Stromal cell of bone marrow (primary cell): ENCODE measurements at regions not wholly inside any gene's neighbourhood (a gene's known extent, or its start where the extent isn't known, plus 50 kb on each side); places are given as distances from the start of the nearest gene placed in this dataset.

Experiments
- DNase-seq: peaks from one replicate; pipeline ENCODE4 v3.0.0-alpha.2; 2012; ENCODE audit warnings: low read depth

DNA sequence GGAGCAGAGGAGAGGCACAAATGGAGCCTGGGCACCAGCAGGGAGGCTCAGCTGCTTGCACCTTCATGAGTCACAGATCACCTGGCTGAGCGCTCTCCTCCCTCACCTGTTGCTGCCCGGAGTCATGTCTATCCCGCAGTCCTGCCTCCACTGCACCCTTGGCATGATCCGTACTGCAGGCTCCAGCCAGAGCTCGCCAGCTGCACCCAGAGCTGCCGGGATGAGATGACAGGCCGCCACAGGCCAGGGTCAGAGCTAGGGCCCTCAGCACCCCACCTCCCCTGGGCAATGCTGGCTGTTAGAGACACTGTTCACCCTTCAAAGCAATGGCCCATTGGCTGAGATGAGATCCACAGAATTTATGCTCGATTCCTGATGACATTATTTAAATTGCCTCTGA, 702.8 kb downstream of the TBC1D22A start:
- DNase-seq, result no peak

DNA sequence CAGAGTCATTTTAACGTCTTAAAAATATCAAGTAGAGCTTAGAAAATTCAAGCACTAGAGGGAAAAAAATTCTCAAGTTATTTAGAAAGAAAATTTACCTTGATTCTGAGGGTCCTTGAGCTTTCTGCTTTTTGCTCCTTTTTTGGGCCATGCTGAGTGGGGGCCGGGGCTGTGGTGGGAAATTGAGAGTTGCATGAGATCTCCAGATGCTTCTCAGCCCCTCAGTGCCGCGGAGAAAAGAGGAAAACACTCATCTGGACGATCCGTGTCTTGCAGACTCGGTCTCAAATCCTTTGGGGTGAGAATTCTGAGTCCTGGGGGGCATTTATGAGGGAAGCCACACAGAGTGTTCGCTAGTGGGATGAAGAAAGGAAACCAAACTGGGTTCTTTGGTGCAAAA, 700.8 kb downstream of the TBC1D22A start:
- DNase-seq, result no peak

DNA sequence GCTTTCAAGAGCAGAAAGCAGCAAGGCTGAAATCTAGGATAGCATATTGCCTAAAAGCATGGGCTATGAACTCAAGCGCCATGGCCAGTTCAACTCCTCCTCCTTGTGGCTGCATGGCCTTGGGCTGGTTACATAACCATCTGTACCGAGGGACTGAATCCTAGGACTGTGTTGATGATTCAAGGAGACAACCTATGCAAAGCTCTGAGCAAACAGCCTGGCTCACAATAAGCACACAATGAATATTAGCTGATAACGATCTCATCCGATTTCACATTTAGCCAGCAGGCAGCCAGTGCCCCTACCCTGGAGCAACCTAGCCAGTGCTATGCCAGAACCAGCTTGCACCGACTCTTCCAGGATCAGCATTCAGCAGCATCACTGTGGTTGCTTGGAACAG, 698.4 kb downstream of the TBC1D22A start:
- DNase-seq, result no peak

DNA sequence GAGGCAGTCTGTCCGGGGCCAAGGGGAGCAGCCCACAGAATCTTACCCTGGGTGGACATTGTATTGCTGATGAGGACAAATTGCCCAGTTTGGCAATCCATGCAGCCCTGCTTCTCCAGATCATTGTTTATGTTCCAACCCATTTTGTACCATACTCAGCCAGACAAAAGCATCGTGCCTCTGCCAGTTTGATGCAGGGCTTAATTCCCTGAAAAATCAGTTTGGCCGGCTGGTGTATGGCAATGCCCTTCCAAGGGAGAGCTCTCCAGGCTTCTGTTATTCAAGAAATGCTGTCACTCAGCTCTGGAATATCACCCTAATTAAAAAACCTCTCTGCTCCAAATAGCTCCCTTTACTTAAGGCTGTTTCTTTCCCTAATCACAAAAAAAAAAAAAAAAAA, 697.7 kb downstream of the TBC1D22A start:
- no peak for DNase-seq

DNA sequence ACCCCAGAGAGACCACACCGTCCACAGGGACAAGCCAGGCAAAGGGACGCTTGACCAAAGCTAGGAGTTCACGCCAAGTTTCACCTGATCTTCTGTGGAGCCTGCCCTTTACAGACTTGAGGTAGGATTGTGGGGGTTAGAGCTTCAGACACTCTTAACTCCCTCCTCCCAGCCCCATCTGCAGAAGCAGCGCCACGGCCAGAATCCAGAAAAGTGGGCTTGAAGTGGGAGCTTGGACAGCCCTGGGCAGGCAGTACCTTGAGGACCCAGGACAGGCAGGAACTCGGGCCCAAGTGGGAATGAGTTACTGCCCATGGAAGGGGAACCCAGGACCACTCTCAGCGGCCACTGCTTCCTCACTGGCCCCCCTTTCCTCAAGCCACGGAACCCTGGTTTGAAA, 695.9 kb downstream of the TBC1D22A start:
- DNase-seq, result no peak

DNA sequence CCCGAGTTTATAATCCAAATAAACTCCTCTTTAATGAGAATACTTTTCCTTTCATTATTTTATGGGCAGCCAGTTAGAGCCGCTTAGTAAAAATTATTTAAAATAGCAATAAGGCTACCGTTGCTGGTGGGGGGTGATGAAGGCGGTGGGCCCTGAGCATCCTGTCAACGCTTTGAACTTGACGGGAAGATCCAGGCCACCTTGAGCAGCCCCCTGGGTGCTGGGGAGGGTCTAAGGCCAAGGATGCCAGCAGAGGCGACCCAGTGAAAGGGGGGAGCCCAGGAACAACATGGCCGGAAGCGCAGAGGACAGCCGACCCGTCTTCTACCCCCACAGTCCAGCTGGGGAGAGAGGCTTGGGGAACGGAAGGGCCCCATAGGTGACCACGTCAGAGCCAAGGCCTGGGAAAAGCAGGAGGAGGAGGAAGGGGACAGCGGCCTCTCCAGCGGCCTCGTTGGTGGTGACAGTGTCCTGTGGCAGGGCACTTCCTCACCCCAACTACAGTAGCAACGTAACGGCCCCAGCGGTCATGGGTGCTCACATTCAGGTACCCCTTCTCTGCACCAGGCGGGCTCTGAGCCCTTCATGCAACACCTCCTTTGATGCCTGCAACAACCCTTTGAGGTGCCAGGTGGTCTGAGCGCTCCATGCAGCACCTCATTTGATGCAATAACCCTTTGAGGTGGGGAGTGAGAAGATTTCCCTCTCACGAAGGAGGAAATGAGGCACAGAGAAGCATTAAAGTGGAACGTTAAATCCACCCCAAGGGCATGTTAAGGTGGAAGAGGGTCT, 695.3 kb downstream of the TBC1D22A start:
- no peak for DNase-seq

DNA sequence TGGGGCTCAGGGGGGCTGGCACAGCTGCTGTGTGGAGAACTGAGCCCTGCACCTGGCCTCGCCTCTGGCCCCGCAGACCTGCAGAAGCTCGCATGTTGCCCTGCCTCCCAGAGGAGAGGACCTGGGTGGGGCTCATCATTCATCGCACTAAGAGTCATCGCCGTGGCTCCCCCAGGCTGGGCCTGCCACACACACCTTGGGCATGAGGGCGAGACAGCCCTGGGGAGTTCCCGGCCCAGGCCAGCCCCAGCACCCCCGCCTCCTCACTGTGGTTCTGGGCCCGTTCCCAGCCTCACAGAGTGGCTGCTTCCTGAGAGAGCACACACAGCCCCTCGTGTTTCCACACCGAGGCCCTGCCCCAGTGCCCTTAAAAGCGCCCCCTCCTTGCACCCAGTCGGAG, 694.6 kb downstream of the TBC1D22A start:
- DNase-seq, result no peak

DNA sequence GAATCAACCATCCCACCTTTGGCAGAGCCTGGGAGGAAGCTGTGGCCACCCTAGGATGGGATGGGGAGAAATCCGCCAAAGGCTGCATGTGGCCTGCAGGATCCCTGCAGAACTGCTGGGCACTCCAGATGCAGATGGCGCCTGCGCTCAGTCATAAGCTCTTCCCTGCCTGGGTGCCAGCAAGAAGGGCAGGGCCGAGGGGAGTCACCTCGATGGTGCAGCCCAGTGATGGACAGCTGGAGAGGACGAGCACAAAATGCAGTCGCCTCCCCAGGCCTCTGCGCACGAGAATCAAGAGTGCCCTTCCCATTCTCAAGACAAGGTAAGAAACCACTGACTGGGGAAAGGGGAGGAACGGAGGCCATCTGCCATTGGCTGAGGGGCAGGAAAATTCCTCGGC, 693.6 kb downstream of the TBC1D22A start:
- DNase-seq, result no peak

DNA sequence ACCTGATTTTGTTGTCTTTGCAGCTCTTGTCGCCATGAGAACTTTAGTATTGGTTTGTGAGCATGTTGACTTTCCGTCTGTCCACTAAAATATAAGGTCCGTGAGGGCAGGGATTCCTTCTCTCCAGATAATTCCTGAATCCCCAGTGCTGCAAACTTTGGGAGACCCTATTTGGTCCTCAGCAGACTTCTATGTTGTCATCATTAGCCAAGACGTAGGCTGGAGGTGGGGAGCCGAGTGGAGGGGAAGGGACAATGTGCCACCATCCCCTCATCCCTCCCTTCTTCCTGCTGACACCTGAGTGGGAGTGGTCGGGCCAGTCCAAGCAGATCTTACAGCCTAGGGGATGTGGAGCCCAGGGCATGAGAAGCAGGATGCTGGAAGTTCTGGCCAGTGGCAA, 690.6 kb downstream of the TBC1D22A start:
- DNase-seq, result no peak

DNA sequence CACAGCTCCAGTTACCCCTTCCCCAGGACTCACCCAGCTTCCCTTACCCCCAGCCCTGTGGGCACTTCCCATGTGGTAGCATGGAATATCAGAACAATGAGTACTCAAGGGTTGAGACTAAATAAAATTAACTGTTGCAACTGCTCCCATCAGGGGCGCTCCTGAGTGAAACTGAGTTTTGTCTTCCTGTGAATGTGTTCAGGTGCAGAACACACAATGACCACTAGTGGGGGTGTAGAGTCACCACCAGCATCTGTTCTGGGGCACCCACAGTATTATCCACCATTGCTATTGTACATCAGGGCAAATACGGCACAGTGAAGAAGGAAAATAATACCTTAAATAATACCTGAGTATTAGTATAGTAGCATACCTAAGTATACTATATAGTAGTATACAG, 689.7 kb downstream of the TBC1D22A start:
- no peak for DNase-seq

DNA sequence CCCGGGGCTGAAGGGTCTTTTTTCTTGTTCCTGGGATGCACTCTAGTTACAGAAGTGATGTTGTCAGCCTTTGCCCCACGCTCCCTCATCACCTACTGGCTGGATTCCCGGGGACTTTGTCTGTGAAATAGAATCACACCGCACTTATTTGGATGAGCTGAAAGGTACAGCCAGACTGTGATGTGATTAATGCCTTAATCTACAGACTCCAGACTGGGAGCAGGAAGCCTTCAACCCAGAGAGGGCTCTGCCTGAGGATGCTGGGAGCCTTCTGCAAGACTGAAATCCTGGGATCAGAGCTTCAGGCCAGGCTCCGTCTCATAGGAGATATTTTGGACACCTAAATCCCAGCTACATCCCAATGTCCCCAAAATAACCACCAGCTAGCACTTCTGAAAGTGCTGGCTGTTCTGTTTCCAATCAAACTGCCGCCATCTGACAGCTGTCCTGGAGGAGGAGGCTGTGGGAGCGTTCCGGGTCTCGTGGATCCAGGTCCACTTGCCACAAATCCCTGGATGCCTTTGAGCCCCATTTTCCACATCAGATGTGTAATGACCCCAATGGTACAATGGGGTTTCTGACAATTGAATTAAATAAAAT, 688.5 kb downstream of the TBC1D22A start:
- DNase-seq, result no peak

DNA sequence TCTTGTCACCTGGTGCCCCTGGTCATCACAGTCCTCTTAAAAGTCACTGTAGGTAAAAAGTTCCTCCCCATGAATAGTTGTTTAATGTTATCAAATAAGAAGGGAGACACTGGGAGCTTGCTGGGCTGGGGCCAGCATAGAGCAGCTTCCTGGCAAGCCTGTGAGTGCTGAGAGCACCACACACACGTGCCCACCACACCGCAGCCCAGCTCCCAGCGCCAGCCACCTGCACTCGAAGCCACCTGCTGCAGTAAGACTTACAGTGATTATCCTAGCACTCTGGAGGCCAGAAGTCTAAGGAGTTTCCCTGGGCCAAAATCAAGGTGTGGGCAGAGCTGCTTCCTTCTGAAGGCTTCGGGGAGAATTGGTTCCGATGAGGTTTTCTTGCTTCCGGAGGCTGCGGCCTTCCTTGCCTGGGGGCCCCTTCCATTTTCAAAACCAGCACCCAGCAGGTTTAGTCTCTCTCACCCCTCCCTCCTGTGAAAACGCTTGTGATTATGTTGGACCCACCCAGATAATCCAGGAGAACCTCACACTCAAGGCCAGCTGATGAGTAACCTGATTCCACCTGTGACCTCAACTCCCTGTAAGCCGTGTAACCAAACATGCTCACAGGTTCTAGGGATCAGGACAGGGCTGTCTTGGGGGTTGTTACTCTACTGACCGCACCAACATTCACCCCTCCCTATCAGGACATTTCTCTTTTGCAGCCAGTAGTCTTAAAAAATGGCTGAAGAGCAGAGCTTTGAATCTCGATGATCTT, 687.2 kb downstream of the TBC1D22A start:
- no peak for DNase-seq

DNA sequence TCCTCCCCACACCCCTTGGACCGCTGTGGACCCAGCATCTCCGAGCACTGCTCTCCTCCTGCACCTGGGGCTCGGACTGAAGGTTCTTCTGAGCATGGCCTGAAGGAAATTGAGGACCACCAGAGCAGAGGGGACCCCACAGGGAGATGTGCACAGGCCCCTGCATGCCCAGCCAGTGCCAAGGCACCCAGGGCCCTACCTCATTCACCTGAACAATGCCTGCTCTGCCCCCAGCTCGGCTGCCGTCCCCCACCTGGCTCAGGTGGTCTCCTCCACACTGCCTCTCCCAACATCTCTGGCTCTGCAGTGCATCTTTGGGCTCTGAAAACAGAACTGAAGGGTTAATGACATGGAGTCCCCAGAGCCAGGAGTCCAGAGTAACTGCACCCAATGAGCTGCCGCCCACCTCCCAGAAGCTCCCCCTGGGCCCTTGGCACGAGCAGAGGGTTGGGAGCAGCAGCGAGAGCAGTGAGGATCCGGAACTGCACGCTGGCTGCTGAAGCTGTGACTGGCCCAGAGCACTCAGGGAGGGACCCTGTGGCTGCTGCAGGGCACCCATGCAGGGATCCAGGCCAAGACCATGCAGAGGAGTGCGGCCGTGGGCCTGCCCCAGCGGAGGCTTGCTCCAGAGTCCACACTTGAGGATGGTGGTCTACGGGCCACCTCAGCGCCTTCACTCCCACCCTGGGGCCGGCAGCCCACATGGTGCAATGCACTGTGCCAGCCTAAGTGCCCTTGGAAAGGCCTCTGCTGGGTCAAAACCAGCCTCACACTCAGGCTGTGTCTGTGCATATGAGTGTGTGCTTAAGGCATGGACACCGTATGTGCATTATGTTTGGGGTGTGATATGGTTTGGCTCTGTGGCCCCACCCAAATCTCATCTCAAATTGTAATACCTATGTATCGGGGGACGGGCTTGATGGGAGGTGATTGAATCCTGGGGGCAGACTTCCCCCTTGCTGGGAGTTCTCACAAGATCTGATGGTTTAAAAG, 686.1 kb downstream of the TBC1D22A start:
- DNase-seq, result no peak

DNA sequence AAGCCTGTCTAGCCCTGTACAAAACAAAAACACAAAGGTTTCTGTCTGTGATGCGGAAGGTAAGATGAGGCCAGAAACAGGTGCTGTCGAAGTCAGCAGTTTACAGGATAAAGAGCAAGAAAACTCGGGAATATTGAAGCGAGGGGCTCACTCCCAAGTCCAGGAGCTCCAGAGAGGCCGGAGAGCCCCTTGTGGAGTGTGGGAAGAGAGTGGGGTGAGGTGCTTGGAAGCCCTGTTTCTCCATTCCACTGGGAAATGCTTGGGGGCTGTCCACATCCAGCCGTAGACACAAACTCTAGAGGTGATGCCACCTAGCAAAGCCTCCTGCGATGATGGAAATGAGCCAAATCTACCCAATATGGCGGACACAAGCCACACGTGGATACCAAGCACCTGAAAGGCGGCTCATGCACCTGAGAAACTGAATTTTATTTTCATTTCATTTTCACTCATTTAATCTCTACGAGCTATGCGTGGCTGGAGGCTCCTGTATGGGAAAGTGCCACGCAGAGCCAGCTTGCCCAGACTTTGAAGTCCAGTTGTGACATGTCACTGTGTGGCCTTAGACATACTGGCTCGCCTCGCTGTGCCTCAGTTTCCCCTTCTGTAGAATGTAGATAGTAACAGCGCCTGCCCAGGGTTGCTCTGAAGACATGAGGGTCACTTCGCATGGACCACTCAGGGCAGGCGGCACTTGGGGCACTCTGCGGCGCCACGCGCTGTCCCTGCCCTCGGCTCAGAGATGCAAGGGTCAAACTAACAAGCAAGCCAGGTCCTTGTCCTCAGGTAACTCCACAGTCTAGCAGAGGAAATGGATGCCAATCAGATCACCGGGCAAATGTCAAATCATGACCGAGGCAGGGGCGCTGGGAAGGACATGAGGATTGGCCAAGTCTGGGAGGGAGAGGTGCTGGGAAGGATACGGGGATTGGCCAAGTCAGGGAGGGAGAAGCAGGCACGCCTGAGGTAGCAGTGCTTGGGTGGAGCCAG, 684.7 kb downstream of the TBC1D22A start:
- no peak for DNase-seq

DNA sequence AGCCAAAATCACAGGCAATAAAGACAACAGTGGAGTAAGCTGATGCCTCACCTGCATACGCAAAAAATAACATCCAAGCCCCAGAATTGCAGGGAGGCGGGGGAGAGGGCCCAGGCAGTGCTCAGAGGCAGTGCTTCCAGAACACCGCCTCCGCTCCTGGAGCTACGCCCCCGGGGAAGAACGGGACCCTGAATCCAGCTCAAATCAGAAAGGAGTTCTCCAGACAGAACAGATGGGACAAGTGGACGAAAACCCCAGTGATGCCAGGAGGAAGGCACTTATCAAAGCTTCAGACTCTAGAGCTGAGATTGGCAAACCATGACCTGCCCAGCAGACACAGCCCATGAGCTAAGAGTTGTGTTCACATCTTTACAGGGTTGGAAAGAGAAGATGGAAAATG, 683.9 kb downstream of the TBC1D22A start:
- DNase-seq, result no peak

DNA sequence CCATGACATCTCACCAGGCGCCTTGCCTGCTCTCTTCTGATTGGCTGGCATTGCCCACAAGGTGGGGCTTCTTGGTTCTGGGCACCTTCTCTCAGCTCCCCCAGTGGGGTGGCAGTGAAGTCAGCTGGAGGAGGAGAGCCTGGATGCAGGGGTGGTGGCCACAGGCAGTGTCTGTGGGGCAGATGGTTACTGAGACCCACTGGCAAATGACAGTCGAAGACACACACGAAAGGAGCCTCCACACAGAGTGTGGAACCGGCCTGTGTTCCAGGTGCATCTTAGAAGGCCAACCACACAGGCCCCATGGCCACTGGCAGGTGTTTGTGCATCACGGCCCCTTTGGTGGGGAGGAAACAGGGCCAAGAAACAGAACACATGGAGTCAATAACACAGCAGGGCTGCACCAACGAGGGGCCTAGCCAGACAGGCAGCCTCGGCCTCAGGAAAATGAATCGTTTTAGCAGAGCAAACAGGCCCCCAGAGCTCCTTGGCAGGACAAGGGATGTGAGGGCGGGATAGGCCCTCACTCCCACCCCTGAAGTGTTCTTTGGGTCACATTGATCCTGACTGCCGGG, 683.4 kb downstream of the TBC1D22A start:
- no peak for DNase-seq

DNA sequence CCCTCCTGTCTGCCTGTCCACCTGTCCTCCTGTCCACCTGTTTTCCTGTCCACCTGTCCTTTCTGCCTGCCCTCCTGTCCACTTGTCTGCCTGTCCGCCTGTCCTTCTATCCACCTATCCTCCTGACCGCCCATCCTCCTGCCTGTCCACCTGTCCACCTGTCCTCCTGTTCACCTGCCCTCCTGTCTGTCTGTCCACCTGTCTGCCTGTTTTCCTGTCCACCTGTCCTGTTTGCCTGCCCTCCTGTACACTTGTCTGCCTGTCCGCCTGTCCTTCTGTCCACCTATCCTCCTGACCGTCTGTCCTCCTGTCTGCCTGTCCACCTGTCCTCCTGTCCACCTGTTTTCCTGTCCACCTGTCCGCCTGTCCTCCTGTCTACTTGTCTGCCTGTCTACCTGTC, 682.8 kb downstream of the TBC1D22A start:
- no peak for DNase-seq

DNA sequence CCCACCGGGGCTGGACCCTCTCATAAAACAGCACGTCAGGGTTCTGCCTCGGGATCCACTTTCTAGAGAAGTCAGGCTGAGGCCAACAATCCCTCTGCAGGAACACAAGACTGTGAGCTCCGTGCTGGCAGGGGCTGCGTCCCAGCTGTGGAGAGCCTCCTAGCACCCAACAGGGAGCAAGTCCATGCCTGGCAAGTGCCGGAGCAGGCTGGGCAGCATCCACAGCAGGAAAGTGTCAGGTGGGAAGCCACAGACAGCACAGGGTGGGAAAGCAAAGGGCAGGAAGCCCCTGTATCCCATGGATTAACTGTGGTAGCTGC, 682.3 kb downstream of the TBC1D22A start:
- no peak for DNase-seq

DNA sequence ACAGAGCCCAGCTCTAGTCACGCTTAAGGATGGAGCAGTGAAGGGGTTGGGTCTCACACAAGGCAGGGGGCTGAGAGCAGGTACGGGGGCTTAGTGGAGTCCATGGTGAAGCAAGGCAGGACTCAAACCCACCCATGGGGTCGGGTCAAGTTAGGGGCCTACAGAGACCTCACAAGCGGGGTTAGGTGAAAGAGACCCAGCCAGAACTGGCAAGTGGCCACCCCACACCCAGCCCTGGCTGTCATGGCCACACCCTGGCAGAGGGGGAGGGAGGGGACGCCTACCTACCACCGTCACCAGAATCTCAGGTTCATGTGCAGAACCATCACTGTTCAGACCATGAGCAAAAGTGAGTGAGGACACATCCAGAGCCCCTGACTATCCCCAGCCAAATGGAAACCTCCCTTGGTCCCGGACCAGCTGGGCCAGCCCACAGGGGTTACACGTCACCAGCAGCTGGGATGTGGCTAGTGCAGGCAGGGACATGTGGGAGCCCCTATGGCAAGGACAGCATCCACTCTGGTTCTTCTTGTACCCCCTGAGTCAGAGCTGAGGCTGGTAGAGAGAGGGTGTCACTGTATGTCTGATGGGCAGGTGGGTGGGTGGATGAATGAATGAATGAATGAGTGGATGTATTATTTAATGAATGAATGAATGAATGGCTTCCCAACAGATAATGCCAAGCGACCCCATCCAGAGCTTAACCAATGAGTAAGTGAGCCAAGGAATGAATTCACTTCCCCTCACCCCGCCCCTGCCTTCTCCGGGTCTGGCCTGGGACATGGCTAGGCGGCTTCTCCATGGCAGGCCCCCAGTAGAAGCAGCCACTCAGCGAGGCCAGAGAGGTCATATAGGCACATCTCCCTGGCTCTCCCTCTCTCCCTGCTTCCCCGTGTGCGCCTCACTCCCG, 681.6 kb downstream of the TBC1D22A start:
- DNase-seq, result no peak

DNA sequence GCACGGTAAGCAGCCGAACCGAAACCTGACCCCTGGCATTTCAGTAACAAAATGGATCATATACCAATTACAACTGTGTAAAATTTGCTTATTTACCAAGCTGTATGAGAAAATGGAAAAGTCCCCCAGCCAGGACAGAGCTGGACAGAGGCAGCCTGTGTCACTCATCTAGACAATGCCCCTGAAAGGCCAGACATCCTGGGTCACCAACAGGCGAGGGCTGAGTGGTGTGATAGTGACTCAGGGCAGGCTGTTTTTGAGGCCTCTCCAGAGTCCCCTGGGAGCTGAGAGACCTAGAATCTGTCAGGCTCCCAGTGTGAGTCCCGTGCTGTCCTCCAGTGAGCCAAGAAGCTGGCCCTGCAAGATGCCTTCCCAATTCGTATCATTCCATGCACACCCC, 680.4 kb downstream of the TBC1D22A start:
- no peak for DNase-seq
